ENCODE measurements at regions not wholly inside any gene's neighbourhood (a gene's known extent, or its start where the extent isn't known, plus 50 kb on each side); places are given as distances from the start of the nearest gene placed in this dataset.

GRCh38 chr15:39456159-39456558 lies 124.7 kb upstream of the THBS1 start:
- TF ChIP-seq POLR2A (IDR thresholded peaks at IDR 0.05; ENCODE audit: low read depth, low read length) (no peak), POLR2AphosphoS5 (IDR thresholded peaks at IDR 0.05; ENCODE audit: low read depth, low read length) (no peak), SPI1 (IDR thresholded peaks at IDR 0.05; ENCODE audit: low read depth, low read length) (no peak), PAX5 (IDR thresholded peaks at IDR 0.05; ENCODE audit: insufficient read depth, low read length, severe bottlenecking) (no peak), TAF1 (IDR thresholded peaks at IDR 0.05; ENCODE audit: low read depth, low read length) (no peak)
